GM19372 (cell line): ENCODE measurements at regions not wholly inside any gene's neighbourhood (a gene's known extent, or its start where the extent isn't known, plus 50 kb on each side); places are given as distances from the start of the nearest gene placed in this dataset.
"Not testable (repeated sequence)": the region's sequence is repeated elsewhere in the genome, so short reads cannot be mapped to it uniquely, and the experiment has no call there.

Source experiments
- ATAC-seq: cut with Tn5 transposase; IDR thresholded peaks from one replicate; pipeline ENCODE4 v1.9.1; 2021; ENCODE audit warnings: mild to moderate bottlenecking, low read depth, moderate library complexity; ENCODE audit not compliant: unreplicated experiment

DNA sequence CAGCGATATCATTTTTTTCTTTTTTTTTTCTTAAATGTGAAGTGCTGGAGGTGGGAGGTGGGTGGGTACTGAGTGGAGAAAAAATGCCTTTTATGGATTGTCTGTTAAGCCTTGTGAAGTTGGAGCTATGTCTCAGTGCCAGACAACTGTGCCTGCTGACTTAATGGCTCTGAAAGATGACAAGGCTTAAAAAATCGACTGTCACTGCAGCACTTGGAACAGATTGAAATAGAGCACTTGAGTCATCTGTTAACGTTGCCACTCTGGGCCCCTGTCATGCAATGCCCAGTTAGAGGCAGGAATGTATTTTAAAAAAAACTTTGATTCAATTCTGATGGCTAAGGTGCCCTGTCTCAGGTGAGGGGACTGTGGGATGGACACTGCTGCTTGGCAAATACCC is 108.2 kb upstream of the HS3ST2 start:
- ATAC-seq, result no peak

DNA sequence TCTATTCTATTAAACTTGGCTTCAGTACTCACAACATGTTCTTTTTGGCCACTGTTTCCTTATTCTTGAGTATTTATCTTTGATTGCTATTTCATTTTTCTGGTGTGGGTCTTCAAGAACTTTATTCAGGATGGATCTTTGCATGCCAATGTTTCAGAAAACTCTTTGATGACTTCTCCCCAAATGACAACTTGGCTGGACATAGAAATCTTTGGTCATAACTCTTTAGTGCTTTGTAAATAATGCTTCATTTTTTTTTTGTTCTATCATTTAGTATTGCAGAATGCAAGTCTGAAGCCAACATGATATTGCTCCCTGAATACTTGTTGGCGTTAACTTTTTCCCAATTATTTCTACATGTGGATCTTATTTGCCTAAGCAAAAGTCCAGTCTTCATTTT is 103.6 kb upstream of the HS3ST2 start:
- ATAC-seq, result no peak

DNA sequence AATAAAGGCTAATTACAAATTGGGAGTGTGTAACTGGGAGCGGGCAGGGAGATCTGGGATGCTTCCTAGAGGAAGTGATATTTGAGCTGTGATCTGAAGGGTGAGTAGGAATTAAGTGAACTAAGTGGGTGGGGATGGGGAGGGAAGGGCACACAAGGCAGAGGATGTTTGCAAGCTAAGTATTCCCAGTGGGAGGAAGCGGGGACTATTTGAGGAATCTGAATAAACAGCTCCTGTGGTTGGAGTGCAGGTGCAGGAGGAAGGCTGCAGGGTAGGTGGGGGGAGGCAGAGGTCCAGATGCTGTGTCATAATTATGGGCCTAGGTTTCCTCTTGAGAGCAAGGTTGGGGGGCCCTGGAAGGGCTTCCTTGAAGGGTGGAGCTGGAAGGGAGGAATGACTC is 102.1 kb upstream of the HS3ST2 start:
- ATAC-seq, result no peak

DNA sequence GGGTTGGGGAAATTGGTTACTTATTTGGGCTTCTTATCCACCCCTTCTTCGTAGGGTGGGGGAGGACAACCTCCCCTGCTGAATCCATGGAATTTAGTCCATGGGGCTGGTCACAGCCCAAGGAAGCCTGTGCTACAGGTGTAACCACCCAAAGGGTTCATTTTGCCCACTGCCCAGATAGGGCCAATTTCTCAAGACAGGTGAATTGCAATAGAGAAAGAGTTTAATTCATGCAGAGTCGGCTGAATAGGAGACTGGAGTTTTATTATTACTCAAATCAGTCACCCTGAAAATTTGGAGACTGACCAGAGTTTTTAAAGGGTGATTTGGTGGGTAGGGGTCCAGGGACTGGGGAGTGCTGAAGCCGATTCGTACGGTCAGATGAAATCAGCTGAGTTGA is 101.5 kb upstream of the HS3ST2 start:
- ATAC-seq, result no peak

DNA sequence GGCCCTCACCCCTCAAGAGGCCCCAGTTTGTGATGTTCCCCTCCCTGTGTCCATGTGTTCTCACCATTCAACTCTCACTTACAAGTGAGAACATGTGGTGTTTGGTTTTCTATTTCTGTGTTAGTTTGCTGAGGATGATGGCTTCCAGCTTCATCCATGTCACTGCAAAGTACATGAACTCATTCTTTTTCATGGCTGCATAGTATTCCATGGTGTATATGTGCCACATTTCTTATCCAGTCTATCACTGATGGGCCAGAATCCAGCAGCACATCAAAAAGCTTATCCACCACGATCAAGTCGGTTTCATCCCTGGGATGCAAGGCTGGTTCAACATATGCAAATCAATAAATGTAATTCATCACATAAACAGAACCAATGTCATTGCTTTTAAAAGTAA is 95.4 kb upstream of the HS3ST2 start:
- not testable (repeated sequence) for ATAC-seq

DNA sequence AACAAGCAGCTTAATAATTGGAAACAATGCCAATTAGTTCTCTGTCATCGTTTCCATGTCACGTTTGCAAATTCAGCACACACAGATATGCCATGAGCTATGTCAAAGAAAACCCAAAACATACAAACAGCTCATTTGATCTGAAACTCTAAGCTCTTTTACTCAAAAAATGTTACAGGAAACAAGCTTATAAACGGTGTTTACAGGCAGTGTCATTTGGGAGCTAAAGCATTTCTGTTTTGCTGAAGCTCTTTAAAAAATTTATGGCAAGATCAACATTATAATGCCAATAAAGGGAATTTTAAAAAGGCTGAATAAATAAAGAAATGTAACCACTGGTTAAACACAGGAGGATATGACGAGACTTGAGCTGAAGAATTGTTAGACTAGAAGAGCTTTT is 94.0 kb upstream of the HS3ST2 start:
- ATAC-seq, result no peak

DNA sequence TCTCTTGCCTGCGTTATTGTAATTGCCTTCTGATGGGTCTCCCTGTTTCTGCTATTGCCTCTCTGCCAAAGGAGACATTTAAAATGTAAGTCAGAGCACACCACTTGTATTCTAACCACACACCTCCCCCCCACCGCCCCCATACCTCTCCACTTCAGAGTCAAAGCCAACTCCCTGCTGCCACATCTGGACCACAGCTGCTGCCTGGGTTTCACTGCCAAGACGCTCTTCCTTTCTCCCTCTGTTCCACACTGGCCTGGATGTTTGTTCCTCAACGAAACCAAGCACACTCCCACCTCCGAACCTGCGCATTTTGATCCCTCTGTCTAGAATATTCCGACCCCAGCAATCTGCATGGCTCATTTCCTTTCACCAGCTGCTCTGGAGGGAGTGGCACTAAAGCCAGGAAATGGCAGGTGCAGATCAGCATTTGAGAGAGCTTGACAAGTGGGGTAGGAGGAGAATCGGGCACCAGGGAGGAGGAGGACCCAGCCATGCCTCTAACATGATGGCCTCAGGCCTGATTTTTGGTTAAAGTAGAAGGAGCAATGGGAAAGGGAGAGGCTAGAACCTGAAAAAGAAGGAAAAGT is 92.4 kb upstream of the HS3ST2 start:
- no peak for ATAC-seq

DNA sequence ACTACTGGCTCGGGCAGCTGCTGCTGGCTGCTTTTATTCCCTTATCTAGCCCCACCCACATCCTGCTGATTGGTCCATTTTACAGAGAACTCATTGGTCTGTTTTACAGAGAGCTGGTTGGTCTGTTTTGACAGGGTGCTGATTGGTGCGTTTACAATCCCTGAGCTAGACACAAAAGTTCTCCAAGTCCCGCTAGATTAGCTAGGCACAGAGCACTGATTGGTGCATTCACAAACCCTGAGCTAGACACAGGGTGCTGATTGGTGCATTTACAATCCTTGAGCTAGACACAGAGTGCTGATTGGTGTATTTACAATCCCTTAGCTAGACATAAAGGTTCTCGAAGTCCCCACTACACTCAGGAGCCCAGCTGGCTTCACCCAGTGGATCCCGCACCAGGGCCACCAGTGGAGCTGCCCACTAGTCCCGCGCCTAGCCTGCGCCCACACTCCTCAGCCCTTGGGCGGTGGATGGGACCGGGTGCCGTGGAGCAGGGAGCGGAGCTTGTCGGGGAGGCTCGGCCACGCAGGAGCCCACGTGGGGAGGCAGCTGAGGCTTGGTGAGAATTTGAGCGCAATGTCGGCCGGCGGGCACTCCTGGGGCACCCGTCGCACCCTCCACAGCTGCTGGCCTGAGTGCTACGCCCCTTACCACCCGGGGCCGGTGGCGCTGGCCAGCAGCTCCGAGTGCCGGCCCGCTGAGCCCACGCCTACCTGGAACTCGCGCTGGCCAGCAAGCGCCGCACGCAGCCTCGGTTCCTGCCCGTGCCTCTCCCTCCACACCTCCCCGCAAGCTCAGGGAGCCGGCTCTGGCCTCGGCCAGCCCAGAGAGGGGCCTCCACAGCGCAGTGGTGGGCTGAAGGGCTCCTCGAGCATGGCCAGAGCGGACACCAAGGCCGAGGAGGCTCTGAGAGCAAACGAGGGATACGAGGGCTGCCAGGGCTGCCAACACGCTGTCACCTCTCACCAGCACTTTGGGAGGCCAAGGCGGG is 91.1 kb upstream of the HS3ST2 start:
- not testable (repeated sequence) for ATAC-seq

DNA sequence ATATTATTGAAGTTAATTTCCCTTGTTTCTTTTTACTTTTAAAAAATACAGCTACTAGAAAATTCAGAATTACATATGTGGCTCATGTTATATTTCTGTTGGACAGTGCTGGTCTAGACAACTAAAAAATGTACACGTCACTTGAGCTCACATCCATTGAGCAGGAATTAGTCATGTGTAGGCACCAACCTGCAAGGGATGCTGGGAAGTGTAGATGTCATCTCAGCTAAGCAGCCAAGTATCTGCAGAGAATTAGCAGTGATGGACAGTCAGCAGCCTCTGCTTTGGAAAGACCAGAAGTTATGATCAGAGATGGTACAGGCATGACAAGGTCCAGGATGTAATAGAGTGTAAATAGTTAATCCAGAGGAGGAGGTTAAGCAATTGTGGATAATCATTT is 87.1 kb upstream of the HS3ST2 start:
- no peak for ATAC-seq

DNA sequence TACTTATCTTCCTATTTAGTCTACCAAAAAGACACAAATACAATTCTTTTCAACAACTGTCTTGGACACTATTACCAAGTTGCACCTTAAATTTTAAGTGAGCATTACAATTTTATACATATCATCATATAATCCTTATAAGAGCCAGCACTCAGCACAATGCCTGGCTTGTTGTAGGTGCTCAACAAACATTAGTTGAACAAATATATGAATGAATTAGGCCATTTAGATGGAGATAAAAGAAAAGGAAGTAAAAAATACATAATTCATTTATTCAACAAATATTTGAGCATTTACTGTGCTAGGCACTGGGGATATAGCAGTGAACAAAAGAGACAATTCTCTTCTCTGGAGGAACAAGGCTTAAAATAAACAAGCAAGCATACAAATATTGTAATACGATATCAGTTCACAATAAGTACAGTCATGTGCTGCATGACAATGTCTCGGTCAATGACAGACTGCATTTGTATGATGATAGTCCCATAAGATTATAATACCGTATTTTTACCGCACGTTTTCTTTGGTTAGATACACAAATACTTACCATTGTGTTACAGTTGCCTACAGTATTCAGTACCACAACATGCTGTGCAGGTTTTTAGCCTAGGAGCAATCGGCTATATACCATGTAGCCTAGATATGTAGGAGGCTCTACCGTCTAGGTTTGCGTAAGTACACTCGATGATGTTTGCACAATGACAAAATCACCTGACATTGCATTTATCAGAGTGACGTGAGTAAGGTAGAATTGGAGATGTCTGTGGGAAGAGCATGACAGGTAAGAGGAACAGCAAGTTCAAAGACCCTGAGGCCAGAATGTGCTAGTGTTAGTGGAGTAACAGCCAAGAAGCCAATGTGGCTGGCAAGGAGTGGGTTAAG is 86.4 kb upstream of the HS3ST2 start:
- ATAC-seq, result no peak

DNA sequence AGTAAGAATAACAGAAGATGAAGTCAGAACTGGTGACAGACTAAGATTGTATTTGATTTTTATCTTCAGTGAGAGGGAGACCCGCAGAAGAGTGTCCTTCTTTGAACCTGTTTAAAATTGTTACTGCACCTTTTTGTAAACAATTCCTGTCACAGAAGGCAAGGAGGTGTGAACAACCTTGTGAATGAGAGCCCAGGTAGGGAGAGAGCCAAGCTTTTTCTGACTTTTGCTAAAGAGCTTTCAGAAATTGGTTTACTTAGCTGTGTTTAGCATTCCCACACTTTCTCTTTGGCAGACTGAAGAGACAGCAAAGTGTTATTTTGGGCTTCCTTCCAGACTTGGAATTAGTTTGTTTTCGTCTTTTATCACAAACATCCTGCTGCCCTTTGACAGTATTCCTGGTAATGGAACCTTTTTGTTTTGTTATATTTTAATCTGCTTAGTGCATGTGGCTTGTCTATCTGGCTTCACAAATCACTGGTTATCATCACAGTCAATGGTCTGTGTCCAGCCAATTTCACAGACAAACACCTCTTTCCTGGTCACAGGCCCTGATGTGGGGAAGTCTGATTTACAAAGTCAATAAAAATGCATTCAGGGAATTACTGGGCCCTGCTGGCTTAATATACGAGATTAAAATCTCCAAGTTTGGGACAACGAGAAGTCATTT is 85.7 kb upstream of the HS3ST2 start:
- no peak for ATAC-seq

DNA sequence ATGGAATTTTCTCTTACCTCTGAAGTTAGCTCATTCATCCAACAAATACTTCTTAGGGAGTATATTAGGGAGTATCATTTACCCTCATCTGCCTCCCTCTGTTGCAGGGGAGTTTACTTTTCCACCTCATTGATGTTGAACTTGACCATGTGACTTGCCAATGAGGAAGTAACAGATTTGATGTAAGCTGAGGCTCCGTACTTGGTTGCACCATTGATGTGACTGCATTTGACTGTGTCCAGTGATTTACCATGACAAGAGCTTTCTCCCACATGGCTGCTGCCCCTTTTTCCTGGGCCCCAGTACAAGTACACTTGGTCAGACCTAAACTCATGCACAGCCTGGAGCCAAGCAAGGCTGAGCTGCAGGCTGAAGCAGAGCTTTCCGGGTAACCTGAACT is 81.6 kb upstream of the HS3ST2 start:
- no peak for ATAC-seq

DNA sequence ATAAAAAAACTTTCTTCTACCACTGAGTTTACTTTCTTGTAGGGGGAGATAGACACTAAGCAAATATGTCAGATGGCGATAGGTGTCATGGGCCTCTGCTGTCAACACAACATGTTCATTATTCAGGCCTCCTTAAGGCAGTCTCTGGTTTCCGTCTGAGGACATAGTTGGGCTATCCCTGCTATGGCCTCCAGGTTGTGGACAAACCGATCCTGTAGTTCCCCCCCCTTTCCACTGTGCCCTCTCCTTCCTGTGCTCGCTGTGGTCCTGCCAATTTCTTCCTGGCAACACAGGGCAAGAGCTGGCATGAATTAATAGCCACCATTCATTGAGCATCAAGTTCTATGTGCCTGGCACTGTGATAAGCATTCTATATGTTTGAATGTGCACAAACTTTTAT is 81.0 kb upstream of the HS3ST2 start:
- ATAC-seq, result no peak

DNA sequence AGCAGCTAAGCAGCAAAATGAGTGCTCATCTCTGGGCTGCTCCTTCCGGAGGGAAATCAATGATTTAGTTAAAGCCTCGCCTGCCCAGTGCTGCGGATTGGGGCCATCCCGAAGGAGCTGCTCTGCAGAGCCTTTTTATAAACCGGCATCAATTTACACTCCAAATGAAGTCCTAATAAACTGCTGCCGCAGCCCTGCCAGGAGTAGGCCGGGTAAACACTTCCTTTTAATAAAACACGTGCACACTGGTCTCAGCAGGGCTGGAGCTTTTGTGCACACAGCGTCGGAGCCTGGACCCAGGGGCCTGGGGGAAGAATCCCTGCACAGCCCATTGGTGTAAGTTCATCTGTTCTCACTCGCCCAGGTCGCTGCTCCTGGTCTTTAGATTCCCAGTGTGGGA is 79.6 kb upstream of the HS3ST2 start:
- no peak for ATAC-seq

DNA sequence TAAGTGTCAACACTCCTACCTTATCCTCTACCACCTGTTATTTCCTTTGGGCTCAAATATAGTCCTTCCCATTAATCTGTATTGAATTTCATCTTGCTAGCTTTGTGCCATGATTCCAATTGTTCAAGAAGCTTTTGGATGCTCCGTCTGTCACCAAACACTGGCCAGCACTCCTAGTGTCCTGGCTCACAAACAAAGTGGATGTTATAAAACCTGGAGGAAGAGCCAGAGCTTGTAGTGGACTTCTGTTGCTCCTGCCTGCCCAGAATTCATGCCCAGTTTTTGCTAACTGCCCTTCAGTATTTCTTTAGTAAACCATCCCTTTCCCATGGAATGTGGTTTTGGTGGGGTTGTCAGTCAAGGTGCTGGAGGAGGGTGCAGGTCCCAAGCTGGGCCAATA is 77.2 kb upstream of the HS3ST2 start:
- ATAC-seq, result no peak

DNA sequence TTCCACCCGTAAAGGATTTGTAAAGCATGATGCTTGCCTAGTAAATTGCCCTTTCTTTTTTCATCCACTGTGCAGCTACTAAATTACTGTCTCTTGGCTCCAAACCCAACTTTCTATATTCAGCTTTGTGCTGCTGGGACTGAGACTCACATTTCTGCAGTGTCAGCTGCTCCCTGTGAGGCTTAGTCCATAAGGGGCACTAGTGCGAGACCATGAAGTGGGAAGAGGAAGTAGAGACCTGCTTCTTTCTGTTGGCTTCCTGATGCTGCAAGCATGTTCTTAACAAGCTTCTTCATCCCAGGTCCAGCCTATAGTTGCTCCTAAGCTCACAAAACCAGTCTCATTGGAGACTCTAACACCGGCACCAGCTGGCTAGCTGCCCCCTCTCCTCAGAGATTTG is 74.9 kb upstream of the HS3ST2 start:
- no peak for ATAC-seq

DNA sequence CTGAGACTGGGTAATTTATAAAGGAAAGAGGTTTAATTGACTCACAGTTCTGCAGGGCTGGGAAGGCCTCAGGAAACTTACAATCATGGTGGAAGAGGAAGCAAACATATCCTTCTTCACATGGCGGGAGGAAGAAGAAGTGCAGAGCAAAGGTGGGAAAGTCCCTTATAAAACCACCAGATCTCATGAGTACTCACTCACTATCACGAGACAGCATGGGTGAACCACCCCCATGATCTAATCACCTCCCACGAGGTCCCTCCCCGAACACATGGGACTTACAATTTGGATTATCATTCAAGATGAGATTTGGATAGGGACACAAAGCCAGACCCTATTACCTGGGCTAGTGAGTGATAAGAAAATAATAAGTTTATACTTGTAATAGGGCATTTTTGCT is 70.6 kb upstream of the HS3ST2 start:
- ATAC-seq, result no peak

DNA sequence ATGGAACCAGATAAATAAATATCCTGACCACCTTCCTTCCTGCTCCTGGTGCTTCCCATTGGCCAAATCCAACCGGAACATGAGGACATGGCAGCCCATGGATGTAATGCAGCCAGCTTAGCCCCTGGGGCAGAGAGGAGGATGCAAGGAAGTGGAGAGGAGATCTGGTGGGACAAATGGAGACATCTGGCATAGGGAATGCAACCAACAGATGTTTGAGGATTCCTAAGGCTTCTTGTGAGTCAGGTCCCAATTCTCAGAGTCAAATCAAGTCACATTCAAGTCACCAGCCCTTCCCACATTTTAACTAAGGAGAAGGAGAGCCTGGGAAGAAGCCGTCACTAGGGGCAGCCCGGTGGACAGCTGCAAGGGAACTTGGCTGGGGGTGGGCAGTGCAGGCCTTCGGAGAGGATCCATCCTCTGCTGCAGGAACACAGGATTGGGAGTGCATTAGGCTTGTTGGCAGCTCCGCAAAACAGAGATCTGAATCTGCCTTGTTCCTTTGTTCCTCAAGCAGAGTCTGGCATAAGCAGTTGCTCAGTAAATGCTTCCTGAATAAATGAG is 62.8 kb upstream of the HS3ST2 start:
- ATAC-seq, result no peak

DNA sequence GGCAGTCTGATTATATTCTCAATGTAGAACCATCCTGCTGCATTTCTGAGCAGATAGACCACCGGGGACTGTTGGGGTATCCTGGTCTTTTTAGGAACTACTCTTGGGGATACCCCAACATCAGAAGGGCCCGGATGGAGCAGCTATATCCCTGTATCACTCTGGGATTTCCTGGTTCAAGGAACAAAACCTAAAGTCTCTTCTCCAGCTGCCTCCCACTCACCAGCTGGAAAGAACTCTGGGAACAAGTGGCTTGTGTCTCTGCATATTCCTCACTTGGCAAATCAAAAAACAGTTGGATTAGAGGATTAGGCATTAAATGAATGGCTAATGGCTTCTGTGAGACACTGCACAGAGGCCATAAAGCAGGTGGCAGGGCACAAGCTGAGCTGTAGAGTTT is 62.3 kb upstream of the HS3ST2 start:
- ATAC-seq, result no peak

DNA sequence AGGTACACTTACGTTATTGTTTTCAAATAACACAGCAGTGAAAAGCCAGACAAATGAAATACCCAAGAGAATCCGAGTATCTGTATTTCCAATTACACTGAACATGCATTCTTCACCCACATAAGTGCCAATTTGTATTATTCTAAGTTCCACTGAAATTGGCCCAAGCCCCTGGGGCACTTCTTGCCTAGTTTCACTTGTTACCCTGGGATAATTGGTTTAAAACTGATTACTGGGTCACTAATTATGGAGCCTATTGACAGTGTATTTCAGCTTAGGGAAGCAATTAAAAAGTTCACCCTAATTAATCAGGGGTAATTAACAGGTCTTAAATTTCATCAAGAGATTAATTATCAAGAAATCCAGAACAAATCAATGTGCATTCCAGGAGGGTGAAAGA is 60.5 kb upstream of the HS3ST2 start:
- ATAC-seq, result no peak
